ENCODE measurements at regions not wholly inside any gene's neighbourhood (a gene's known extent, or its start where the extent isn't known, plus 50 kb on each side); places are given as distances from the start of the nearest gene placed in this dataset.
A peak's percentile ranks its signal among the peaks of the same experiment; 100 is the strongest.
"Not testable (repeated sequence)": the region's sequence is repeated elsewhere in the genome, so short reads cannot be mapped to it uniquely, and the experiment has no call there.

DNA sequence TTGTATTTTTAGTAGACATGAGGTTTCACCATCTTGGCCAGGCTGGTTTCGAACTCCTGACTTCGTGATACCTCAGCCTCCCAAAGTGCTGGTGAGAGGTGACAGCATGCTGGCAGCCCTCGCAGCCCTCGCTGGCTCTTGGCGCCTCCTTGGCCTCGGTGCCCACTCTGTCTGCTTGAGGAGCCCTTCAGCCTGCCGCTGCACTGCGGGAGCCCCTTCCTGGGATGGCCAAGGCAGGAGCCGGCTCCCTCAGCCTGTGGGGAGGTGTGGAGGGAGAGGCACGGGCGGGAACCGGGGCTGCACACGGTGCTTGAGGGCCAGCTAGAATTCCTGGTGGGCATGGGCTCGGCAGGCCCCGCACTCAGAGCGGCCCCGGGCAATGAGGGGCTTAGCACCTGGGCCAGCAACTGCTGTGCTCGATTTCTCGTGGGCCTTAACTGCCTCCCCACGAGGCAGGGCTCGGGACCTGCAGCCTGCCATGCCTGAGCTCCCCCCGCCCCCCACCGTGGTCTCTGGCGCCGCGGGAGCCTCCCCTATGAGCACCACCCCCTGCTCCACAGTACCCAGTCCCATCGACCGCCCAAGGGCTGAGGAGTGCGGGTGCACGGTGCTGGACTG is 96.5 kb upstream of the RHOBTB1 start:
- no peak for DNase-seq

- no peak for DNase-seq
Observed at GRCh38 chr10:61039868-61040267, 95.9 kb upstream of the RHOBTB1 start.

GRCh38 chr10:61037261-61037830 is 93.4 kb upstream of the RHOBTB1 start:
- not testable (repeated sequence) for DNase-seq

DNA sequence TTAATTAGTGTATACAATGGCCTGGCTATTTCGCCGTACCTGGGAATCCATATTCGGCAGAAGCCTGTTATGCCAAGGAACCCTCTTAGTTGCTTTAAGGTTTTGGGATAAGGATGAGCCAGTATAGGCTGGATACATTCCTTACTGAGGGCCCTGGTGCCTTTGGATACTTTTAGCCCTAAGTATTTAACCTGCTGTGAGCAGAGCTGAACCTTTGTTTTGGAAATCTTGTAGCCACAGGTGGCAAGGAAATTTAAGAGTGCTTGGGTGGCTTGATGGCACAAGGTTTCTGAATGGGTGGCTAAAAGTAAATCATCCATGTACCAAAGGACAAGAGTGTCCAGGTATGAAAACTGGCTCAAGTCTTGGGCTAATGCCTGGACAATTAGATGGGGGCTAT is 92.2 kb upstream of the RHOBTB1 start:
- DNase-seq, result not testable (repeated sequence)

DNA sequence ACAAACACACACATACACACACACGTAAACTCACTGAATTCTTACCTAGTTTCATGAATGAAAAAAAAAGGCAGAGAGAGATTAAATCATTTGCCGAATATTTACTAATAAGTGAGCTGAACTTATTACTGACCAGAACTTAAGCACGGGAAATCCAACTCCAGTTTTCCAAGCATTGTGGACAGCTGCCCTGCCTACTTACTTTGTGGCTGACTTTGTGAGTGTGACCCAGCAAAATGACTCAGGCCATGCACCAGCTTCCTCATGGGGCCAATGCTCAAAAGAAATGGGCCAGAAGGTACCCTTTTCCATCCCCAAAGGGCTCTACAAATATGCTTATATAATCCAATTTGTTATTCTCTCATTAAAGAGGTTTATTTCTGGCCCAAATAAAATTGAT is 87.4 kb upstream of the RHOBTB1 start:
- no peak for DNase-seq

GRCh38 chr10:61029411-61029810 is 85.4 kb upstream of the RHOBTB1 start:
- DNase-seq, result no peak

- no peak for DNase-seq
Observed at GRCh38 chr10:61028861-61029361, 84.9 kb upstream of the RHOBTB1 start.

DNA sequence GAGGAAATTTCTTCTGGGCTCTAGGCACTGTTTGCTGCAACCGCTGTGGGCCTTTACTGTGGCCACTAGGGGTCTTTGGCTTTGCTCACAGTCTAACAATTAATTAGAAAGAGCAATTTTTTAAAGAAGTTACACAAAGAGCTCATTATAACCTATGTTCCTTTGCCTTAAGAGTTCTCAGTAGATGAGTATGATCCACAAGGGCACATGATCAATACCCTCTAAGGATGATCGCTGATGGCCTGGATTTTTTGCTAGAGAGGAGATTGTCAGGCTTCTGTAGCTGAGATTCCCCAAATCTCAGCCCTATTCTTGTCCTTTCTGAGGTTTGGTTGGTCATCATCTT is 80.8 kb upstream of the RHOBTB1 start:
- no peak for DNase-seq

DNA sequence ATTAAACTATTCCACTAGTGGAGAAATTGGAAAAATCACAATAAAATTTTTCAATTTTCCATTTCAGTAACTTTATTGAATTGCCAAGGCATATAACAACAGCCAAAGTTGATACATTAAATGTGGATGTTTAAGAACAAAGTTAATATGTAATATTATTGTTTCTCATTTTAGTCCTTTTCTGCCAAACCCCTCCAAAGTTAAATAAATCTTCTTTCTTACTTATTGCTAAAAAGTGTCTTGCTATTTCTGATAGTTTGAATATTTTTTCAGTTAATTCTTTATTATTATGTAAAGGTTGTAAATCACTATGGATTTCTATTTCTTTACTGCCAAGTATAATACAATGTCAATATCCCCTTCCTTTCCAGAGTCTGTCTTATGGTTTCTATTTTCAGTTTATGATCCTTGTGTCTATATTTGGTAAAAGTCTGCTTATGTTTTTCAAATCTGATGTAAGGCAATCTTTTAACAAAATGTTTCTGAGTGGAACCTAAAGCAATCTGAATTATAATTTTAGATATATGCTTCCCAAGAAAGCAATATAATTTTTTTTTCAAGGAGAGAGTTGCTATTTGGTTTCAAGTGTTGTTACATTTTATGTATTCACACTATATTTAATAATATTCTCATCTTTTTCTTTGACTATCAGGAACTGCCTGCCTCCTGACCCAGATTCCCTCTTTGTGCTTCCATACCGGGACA is 80.3 kb upstream of the RHOBTB1 start:
- DNase-seq, result no peak

DNA sequence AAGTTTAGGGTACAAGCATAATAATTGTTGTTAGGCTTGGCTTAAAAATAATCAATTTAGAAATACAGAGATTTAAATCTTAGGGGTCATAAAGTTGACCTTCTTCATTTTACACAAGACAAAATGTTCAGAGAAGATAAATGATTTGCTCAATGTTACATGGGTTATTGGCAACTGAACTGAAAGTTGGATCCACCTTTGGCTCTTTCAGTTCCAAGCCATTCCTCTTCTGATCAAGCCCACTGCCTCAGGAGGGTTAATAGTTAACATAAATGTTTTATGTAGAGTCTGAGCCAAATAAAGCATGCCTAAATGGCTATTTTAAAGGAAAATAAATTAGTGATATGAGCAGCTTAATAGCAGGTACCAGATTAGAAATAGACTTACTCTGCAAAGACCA is 79.1 kb upstream of the RHOBTB1 start:
- no peak for DNase-seq

- no peak for DNase-seq
Observed at GRCh38 chr10:61021926-61022325, 77.9 kb upstream of the RHOBTB1 start.

DNA sequence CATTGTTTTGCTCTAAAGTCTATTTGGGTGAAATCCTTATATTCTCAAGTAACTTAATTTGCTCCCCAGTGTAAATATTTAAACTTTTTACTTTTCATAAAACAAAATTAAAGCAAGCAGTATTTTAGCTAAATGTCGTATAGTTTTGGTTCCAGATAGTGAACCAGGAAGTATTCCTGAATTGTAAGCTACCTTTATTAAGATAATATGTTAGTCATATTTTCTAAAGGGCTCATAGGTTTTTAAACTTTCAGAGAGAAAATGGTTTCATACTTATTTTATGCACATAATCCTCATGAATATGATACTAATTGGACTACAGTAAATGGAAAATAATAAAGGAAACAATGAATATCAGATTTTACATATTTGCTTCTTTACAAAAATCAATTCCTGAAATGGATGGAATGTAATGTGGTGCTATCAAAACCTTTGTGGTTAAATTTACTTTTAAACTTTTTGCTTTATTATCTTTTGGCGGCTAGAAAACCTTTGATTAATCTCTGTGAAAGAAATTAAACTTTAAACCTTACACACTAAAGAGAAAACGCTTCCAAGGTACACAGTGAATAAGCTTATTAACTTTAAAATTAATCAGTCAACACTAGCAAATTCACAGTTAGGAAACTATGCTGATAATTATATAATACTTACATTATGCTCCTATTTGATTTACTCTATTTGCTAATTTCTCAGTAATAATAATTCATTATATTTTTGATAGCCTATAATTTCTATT is 76.6 kb upstream of the RHOBTB1 start:
- no peak for DNase-seq

GRCh38 chr10:61018146-61018545 is 74.2 kb upstream of the RHOBTB1 start:
- no peak for DNase-seq

DNA sequence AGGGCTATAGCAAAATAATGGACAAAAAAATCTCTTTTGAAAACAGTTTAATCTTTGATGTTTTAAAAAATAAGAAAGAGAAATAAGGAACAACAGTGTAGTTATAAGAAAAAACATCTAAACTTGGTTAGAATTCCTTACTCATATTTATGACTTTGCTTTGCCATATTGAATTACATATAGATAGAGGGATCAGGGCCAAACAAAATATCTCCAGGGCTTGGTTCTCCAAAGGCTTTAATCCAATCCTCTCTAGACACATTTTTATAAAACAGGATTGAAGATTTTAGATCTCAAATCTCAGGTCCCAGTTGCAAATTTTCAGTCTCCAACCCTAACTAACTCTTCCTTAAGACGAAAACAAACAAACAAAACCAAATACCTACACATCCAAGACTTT is 72.6 kb upstream of the RHOBTB1 start:
- DNase-seq, result no peak

DNA sequence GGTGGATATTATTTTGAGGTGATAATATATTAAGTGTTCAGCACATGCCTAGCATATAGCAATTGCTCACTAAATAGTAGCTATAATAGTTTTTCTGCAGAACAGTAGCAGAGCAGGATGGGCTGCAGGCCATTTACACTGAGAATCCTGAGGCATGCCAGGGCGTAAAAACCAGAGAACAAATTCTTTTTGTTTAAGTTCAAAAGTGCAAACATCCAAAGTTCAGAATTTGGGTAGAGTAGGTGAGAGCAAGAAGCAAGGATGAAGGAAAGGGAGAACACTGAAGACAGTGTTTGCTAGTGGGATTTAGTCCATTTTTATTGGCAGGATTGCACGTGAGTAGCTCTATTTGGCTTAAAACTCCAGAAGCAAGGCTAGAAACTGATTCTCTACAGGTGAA is 72.0 kb upstream of the RHOBTB1 start:
- DNase-seq, result no peak

GRCh38 chr10:61010863-61011262 is 66.9 kb upstream of the RHOBTB1 start:
- DNase-seq, result no peak

GRCh38 chr10:61003069-61003468 is 59.1 kb upstream of the RHOBTB1 start:
- not testable (repeated sequence) for DNase-seq

- DNase-seq, result no peak
Observed at GRCh38 chr10:61001731-61002122, 57.7 kb upstream of the RHOBTB1 start.

DNA sequence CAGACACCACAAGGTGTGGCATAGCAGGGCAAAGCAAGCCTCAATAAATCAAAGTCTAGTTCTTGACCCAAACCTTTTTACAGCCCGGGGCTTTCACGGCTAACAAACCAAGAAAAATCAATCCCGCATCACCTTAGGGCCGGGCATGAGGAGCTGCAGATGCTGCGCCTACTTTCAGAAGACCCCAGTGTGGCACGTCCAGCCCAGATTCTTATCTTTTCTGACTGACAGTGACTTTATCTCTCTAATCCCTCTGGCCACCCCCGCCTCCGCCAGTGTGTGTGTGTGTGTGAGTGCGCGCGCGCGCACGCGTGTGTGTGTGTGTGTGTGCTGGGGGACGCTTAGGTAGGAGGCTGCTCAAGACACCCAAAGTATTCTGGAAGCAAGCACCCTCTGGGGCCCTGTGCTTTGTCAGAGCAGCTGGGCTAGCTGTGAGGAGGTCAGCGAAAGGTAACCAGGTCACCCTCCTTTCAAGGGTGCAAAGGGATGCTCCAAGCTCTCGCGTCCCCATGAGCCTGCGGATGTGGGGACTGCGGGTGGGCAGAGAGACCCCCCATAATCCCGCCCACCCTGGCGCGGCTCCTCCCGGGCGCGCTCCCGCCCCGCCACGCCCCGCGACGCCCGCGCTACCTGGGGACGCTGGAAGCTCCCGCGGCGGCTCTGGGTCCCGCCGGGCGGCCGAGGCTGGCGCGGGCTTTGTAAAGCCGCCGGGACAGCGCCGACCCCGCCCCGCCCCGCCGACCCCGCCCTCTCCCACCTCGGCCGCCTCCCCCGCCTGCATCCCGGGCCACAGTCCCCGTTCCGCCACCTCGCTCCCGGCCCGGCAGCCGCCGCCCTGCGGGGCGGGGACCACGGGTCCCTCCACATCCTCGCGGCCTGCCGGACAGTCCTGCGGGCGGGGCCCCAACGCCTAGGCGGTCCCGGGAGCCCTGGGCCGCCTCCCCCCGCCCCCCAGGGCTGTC is 57.1 kb upstream of the RHOBTB1 start:
- DNase-seq, result peak; percentile 24

- no peak for DNase-seq
Observed at GRCh38 chr10:60998932-60999331, 54.9 kb upstream of the RHOBTB1 start.

- no peak for DNase-seq
Observed at GRCh38 chr10:60994128-60994527, 50.1 kb upstream of the RHOBTB1 start.

Data from NCI-H1105 (cell line).